ENCODE measurements at regions not wholly inside any gene's neighbourhood (a gene's known extent, or its start where the extent isn't known, plus 50 kb on each side); places are given as distances from the start of the nearest gene placed in this dataset.

- TF ChIP-seq CTCF (conservative IDR thresholded peaks at IDR 0.05; ENCODE audit: low read length): no peak
- no peak for TF ChIP-seq EZH2phosphoT487 (IDR thresholded peaks at IDR 0.05; ENCODE audit: borderline replicate concordance)
Observed at GRCh38 chr5:101866473-101866872, 429.6 kb downstream of the SLCO4C1 start.
